GM19397 (cell line): ENCODE measurements at regions not wholly inside any gene's neighbourhood (a gene's known extent, or its start where the extent isn't known, plus 50 kb on each side); places are given as distances from the start of the nearest gene placed in this dataset.
"Not testable (repeated sequence)": the region's sequence is repeated elsewhere in the genome, so short reads cannot be mapped to it uniquely, and the experiment has no call there.

Experiments
- ATAC-seq: cut with Tn5 transposase; IDR thresholded peaks from one replicate; pipeline ENCODE4 v1.9.1; 2021; ENCODE audit warnings: mild to moderate bottlenecking, moderate library complexity; ENCODE audit not compliant: unreplicated experiment

DNA sequence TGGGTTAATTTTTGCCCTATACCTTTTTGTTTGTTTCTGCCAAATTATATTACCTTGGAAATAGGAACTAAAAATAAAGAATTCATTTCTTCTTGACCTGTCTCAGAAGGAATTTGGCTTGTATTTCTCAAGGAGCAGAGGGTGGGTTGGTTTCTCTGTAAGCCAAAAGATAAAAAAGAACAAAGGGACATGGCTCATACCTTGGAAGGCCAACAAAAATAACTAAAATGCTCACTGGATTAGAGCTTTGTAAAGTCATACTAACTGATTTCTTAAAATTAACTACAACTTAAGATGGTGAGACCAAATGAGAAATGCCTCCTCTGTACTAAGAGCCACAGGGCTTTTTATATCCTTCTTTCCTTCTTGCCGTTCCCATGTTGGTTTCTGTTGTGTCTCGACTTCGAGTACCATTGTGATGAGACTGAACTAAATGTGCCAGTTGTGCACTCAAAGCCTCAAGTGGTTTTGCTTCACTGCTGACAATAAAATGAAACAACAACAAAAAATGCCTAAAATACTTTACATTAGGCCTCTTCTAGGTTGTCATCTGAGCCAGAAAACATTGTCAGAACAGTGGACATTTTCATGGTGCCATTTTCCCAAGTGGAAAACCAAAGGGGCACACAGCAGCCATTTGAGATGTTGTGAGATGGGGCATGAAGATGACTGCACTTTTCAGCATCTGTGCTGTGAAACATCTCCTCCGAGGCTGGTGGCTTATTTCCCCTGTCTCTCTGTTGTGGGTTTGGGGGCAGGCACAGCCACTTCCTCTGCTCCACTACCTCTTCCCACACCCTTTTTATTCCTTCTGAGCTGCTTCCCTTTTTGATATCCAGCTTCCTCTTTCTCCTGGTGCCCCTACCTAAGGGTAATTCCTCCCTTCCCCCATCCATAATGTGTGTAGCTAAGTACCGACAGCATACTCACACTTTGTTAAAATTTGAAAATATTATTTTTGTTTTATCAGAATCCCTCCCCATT is 51.8 kb upstream of the AGR3 start:
- ATAC-seq: no peak

DNA sequence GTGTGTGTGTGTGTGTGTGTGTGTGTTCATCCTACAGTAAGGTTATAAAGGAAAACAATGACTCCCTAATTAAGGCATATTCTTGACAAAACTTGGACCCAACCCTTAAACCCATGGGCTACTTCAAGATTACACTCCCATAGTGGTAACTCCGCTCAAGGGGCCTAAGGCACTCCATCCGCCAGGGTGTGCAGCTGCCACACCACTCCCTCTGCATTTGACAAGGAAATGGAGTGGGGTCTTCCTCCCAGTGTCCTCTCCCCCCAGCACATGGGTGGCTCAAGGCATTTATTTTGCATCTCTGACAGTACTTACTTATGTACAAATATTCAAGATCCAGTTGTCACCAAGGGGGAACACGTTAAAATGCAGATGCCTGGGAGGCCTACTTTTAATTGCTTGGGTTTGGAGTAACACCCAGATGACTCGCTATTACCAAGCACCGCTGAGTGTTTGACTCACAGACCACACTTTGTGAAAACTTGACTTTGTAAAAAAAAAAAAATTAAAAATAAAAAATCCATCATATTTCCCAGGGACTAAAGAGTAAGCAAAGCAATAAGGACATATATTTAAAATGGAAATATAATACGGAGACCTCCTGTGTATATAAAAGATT is 53.0 kb upstream of the AGR3 start:
- no peak for ATAC-seq

DNA sequence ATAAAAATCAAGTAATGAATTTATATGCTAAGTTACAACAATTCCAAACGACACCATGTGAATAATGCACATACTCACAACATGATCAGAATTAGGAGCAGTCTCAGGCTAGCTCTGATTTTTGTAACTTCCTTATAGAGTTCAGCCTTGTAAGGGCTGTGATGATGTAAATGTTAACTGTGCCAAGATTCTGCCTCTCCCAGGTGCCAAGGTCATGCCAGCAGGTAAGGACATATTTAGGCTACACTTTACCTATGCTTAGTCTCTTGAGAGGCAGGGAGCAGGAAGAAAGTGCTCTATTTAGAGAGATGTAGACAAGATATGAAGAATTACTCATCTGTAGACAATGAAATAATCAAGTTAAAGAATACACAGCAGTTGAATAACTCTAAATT is 53.6 kb upstream of the AGR3 start:
- no peak for ATAC-seq

DNA sequence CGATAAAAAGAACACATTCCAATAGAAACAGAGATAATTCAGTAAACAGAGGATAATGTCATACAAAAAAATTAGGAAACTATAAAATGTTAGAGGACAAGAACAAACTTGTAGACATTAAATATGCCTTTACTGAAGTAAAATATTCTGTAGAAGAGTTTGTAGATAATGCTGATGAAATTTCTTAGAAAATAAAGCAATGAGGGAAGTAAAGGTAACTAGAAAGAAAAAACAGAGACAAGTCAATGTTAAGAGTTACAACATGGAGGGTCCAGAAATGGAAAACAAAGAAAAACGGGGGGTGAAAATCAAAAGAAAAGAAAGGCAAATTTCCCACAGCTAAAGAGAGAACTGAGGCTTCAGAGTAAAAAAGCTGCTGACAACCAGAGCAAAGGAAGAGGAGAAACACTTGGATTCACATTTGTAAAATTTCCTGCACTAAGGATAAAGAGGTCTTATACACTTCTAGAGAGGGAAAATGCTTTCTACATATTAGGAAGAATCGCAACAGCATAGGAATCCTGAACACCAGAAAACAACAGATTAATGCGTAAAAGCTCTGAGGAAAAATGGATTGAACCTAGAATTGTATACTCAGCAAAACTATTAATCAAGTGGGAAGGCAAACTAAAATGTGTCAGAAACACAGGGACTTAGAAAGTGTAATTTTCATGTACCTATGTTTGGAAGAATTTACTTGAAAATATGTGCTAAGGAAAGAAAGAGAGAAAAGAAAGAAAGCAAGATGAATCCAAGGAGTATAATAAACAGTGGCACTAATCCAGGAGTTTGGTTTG is 55.0 kb upstream of the AGR3 start:
- no peak for ATAC-seq

DNA sequence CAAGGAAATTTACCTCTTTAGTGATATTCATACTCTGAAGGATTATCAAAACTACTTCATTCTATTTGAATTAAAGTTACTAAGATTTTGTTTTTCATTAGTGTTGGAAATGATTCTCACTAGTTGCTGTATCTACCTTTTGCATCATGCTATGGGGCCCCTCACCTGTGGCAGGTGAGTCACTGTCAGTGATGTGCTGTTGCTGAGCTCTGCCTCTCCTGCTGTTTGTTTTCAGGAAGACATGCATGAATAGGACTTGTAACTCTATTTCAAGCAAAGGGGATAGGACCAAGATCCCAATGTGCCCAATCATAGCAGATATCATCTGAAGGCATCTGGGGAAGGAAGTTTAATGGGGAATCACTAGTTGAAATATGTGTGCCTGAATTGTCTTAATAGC is 57.4 kb upstream of the AGR3 start:
- ATAC-seq: no peak

DNA sequence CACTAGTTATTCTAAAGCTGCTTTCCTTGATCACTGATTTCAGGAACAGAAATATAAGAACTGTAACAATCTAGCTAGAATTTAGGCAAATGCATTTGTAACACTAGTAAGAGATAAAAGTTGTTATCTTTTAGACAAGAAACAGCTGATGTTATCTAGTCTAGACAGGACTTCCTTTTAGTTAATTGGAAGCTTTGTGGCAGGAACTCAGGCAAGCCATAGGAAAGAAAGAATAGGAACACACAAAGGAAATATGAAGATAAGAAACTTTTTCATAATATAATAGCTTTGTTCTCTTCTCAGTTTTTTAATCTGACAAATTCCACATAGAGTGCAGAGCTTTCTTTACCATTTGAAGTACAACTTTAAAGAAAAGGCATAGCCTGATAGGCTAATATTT is 59.0 kb upstream of the AGR3 start:
- ATAC-seq: no peak

DNA sequence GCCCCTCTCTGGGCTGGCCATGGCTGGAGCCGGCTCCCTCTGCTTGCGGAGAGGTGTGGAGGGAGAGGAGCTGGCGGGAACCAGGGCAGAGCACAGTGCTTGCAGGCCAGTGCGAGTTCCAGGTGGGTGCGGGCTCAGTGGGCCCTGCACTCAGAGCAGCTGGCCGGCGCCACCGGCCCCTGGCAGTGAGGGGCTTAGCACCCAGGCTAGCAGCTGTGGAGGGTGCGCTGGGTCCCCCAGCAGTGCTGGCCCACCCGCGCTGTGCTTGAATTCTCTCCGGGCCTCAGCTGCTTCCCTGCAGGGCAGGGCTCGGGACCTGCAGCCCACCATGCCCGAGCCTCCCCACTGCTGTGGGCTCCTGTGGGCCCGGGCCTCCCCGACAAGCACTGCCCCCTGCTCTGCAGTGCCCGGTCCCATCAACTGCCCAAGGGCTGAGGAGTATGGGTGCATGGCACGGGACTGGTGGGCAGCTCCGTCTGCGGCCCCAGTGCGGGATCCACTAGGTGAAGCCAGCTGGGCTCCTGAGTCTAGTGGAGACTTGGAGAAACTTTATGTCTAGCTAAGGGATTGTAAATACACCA is 61.2 kb upstream of the AGR3 start:
- ATAC-seq: no peak

DNA sequence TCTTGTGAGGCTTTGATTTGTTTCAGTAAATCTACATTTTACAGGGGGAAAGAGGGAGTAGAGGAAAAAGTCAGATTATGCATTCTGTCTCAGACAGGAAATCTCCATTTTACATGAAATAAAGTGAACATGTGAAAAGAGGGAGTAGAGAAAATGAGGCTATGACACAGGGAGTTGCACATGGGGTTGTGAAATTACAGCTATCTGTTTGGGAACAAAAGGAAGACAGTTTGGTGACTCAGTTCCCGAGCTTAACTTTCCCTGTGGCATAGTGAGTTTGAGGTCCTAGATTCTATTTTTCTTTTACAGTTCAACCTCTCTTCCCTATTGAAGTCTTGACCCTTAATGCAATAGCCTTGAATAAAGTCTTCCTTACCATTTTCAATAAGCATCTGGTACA is 63.2 kb upstream of the AGR3 start:
- no peak for ATAC-seq

GRCh38 chr7:16945372-16945771 is 63.6 kb upstream of the AGR3 start:
- ATAC-seq: no peak

DNA sequence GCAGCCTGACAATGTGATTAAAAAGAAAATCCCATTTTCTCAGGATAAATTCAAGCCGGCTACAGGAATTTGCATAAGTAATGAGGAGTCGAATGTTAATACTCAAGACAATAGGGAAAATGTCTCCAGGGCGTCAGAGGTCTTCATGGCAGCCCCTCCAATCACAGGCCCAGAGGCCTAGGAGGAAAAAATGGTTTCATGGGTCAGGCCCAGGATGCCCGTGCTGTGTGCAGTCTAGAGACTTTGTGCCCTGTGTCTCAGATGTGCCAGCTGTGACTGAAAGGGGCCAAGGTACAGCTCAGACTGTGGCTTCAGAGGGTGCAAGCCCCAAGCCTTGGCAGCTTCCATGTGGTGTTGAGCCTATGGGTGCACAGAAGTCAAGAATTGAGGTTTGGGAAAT is 66.3 kb upstream of the AGR3 start:
- ATAC-seq: not testable (repeated sequence)

DNA sequence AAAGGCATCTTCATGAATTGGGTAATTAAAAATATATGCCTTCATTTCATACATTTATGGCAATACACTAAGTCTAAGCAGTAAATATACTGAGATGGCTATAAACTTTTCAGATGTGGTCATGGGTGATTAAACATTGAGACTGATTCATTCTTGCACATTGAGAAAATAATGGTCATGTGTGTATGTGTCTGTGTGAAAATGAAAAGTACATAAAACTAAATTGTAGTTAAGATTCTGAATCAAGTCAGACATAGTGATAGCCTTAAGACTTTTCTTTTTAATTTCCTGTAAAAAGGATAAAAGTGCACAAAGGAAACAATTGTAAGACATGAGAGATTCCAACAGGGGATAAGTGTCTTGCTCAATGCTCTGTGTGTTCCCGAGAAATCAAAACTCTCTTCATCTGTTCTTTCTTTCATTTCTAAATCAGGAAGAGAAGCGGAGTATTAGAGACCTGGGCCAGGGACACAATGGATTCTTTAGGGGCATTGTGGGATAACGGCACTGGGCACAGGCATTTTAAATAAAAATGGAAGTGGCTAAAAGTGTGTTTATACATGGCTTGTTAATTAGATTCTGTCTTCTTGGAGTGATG is 69.8 kb upstream of the AGR3 start:
- ATAC-seq: no peak

DNA sequence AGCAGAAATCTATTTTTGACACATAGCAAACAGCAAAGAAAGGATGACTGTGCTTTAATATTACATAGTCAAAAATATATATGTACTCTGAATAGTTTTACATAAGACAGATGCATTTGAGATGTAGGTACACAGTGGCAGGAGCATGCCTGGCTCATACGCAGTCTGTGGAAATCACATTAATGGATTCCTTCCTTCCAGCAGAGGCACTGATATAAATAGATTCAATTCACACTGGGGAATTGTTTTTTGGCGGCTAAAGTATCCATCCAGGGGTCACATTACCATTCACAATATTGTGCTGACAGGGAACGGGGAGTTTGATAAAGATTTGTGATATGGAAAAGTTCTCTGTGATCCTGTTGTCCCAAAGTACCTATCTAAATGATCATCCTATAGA is 72.5 kb upstream of the AGR3 start:
- no peak for ATAC-seq

DNA sequence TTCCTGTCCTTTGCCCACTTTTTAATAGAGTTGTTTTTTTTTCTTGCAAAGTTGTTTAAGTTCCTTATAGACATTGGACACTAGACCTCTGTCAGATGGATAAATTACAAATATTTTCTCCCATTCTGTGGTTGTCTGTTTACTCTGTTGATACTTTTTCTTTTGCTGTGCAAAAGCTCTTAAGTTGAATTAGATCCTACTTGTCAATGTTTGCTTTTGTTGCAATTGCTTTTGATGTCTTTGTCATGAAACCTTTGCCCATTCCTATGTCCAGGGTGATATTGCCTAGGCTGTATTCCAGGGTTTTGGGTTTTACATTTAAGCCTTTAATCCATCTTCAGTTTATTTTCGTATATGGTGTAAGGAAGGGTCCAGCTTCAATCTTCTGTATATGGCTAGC is 76.9 kb upstream of the AGR3 start:
- ATAC-seq: no peak

DNA sequence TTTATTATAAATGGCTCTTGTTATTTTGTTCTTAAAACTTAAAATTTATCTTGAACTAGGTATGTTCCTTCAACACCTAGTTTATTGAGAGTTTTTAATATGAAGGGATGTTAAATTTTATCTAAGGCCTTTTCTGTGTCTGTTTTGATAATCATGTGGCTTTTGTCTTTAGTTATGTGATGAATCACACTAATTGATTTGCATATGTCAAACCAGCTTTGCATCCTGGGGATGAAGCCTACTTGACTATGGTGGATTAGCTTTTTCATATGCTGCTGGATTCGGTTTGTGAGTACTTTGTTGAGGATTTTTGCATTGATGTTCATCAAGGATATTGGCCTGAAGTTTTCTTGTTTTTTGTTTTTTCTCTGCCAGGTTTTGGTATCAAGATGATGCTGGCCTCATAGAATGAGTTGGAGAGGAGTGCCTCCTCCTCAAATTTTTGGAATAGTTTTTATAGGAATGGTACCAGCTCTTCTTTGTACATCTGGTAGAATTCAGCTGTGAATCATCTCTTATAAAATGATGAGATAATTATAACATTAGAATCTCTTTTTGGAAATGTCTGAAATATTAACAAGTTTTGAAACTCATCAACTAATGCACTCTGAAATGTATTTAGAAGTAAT is 78.7 kb upstream of the AGR3 start:
- ATAC-seq: no peak

GRCh38 chr7:16961641-16962040 is 79.9 kb upstream of the AGR3 start:
- no peak for ATAC-seq

- ATAC-seq: no peak
Measured at GRCh38 chr7:16963044-16963443, 81.3 kb upstream of the AGR3 start.

DNA sequence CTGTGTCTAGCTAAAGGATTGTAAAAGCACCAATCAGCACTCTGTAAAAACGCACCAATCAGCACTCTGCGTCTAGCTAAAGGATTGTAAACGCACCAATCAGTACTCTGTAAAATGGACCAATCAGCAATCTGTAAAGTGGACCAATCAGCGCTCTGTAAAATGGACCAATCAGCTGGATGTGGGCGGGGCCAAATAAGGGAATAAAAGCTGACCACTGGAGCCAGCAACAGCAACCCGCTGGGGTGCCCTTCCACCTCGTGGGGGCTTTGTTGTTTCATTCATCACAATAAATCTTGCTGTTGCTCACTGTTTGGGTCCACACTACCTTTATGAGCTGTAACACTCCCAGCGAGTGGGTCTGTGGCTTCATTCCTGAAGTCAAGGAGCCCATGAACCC is 83.9 kb upstream of the AGR3 start:
- not testable (repeated sequence) for ATAC-seq

DNA sequence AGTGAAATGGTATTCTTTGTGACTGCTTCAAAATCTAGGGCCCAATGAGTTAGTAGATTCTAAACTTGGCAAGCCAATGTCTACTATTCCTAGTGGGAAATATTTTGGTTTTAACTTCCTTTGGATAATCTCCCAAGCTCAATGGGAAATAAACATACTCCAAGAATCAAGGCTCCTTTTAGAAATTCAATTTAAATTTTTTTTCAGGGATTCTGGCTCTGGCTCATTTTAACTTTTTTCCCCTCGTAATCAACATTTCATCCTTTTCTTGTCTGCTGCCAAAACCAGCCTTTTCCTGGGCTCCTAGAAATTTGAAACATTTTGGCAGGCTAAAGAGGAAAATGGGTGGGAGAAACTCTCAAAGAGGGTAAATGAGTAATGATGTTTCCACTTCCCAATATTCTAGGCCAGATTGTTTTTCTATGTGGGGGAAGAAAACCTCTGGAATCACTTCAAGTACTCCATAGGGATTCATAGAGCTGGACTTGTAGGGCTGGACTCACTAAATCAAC is 85.6 kb upstream of the AGR3 start:
- no peak for ATAC-seq

DNA sequence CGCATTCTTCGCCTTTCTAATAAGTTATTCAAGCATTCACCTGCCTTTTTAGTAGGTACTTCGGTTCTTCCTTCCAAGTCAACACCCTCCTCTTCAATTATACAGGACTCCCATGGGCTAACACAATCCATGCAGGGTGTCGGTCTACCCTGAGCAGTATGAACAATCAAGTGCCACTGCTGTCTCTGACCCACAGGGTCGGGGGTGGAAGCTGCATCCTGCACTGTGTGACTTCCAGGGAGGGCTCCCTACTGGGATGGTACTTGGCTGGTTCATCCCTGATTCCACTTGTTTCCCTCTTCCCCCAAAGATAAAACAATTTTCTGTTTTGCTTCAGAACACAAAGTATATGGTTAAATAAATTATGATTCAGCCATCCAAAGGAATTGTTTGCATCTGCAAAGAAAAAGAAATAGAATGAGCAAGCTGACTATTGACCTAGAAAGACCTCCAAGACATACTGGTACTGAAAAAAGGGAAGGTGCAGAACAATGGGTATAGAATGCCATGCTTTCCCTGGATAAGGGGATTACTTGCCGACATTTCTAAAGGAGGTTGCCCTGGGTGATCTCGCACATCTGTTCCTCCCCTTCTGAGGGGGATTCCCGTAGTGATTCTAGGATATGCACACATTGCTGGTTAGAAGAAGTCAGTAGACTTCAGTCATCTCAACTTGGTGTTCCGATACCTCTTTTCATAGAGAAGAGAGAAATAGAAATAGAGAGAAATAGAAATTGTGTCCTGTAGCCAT is 89.1 kb upstream of the AGR3 start:
- ATAC-seq: no peak
